SK-N-MC (cell line): ENCODE measurements at regions not wholly inside any gene's neighbourhood (a gene's known extent, or its start where the extent isn't known, plus 50 kb on each side); places are given as distances from the start of the nearest gene placed in this dataset.

ENCODE experiments used
- DNase-seq: peaks from one replicate; pipeline ENCODE4 v3.0.0-alpha.2; 2011; ENCODE audit warnings: low read depth, low spot score
- H3K27ac ChIP-seq: fragments of 200-600 bp; sonication (generic); 2 replicates; pipeline ENCODE4 v1.5.1; 2016; ENCODE audit warnings: mixed run types
- H3K36me3 ChIP-seq: fragments of 200-600 bp; sonication (generic); 2 replicates; pipeline ENCODE4 v1.6.1; 2017; ENCODE audit warnings: antibody characterized with exemption, low read length, mixed read lengths; ENCODE audit not compliant: insufficient read depth
- H3K4me3 ChIP-seq: fragments of 200-600 bp; sonication (generic); 2 replicates; pipeline ENCODE4 v1.5.1; 2016
- H3K9ac ChIP-seq: fragments of 200-600 bp; sonication (generic); 2 replicates; pipeline ENCODE4 v1.8.0; 2017; ENCODE audit warnings: mixed run types, mixed read lengths; ENCODE audit not compliant: insufficient read length
- H3K9me3 ChIP-seq: fragments of 200-600 bp; sonication (generic); 2 replicates; pipeline ENCODE4 v1.6.1; 2017; ENCODE audit warnings: low read depth, mild to moderate bottlenecking, antibody characterized with exemption, low read length, moderate library complexity, mixed read lengths
- EZH2 ChIP-seq: fragments of 200-600 bp; sonication (generic); IDR thresholded peaks from one replicate; pipeline ENCODE4 v1.6.1; 2017; ENCODE audit warnings: antibody characterized with exemption
- FOXP2 ChIP-seq: optimal IDR thresholded peaks from 2 replicates; pipeline ENCODE3; 2011; ENCODE audit warnings: mild to moderate bottlenecking, moderate library complexity; ENCODE audit not compliant: insufficient read depth; ENCODE audit errors: extremely low read length, control extremely low read depth
- POLR2AphosphoS5 ChIP-seq: IDR thresholded peaks from 2 replicates; pipeline ENCODE4 v1.6.1; 2012; ENCODE audit warnings: mild to moderate bottlenecking, low read depth, low read length, borderline replicate concordance

DNA sequence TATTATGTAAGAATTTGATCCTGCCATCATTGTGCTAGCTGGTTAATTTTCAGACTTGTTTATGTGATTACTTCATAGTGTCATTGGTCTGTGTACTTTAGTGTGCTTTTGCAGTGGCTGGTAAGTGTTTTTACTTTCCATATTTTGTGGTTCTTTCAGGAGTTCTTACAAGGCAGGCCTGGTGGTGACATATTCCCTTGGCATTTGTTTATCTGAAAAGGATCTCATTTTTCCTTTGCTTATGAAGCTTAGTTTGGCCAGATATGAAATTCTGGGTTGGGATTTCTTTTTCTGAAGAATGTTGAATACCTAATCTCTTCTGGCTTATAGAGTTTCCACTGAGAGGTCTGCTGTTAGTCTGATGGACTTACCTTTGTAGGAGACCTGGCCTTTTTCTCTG is 72.8 kb upstream of the MC4R start:
- Histone ChIP-seq H3K4me3 (no peak overlapping the region), H3K9ac (no peak overlapping the region), H3K9me3 (no peaks in the 10 kb centered on the region), H3K27ac (no peak overlapping the region), H3K36me3 (no peaks in the 10 kb centered on the region)
- no peak for TF ChIP-seq POLR2AphosphoS5
- no peak for TF ChIP-seq EZH2
- no peak for TF ChIP-seq FOXP2
- DNase-seq: no peak

DNA sequence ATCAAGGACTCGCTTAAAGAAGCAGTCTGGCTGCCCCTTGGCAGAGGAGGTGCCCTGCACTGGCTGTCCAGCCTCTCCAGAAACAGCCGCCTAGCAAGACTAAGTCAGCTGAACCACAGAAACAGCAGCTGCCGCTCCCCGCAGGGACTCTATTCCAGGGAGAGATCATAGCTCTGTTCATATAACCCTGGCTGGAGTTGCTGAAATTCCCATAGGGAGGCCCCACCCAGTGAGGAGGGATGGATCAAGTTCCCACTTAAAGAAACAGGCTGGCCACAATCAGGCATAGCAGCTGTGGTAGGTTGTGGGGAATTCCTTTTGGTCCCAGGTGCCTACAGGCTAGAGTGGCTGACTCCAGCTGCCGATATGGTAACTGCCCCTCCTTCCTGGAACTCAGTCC is 74.2 kb upstream of the MC4R start:
- DNase-seq: no peak
- TF ChIP-seq FOXP2 (no peak), POLR2AphosphoS5 (no peak), EZH2 (no peak)
- Histone ChIP-seq H3K36me3 (no peaks in the 10 kb centered on the region), H3K27ac (no peak overlapping the region), H3K9me3 (no peaks in the 10 kb centered on the region), H3K9ac (no peak overlapping the region), H3K4me3 (no peak overlapping the region)

DNA sequence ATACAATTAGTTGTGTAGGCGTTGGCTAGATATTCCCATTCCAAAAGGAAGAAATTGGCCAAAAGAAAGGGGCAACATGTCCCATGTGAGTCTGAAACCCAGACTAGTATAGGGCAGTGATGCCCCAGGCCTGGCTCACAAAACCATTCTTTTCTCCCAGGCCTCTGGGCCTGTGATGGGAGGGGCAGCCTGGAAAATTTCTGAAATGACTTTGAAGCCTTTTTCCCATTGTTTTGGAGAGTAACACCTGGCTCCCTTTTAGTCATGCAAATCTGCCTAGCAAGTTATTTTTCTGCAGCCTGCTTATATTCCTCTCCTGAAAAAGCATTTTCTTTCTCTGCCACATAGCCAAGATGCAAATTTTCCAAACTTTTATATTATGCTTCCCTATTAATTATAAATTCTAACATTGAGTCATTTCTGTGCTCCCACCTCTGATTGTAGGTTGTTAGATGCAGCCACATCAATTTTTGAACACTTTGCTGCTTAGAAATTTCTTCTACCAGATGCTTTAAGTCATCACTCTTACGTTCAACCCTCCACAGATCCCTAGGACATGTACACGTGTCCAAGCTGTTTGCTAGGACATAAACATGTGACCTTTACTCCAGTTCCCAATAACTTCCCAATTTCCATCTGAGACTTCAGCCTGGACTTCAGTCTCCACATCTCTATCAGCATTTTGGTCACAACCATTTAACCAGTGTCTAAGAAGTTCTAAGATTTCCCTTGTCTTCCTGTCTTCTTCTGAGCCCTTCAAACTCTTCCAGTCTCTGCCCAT is 76.1 kb upstream of the MC4R start:
- Histone ChIP-seq H3K36me3 (no peaks in the 10 kb centered on the region), H3K9ac (no peak overlapping the region), H3K4me3 (no peak overlapping the region), H3K9me3 (no peaks in the 10 kb centered on the region), H3K27ac (no peak overlapping the region)
- TF ChIP-seq POLR2AphosphoS5: no peak
- no peak for TF ChIP-seq FOXP2
- no peak for TF ChIP-seq EZH2
- no peak for DNase-seq

DNA sequence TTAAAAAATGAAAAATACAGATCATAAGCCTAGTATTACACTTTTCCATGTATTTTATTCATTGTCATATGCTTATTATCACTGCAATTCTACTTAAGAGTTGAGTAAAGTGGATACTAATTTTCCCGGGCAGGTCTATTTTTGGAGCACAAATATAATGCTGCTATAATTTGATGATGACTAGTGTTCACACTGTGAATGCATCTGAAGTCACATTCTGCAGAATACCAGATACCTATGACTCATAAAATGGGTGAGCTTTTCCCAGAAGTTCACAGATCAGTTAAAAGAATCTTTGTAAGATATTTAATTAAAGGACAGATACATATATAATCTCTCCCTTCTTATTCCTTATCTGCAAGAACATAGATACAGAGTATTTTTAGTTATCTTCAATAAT is 79.8 kb upstream of the MC4R start:
- no peak for TF ChIP-seq EZH2
- no peak for TF ChIP-seq FOXP2
- no peak for TF ChIP-seq POLR2AphosphoS5
- Histone ChIP-seq H3K36me3 (no peaks in the 10 kb centered on the region), H3K27ac (no peak overlapping the region), H3K9me3 (no peaks in the 10 kb centered on the region), H3K9ac (no peak overlapping the region), H3K4me3 (no peak overlapping the region)
- no peak for DNase-seq

DNA sequence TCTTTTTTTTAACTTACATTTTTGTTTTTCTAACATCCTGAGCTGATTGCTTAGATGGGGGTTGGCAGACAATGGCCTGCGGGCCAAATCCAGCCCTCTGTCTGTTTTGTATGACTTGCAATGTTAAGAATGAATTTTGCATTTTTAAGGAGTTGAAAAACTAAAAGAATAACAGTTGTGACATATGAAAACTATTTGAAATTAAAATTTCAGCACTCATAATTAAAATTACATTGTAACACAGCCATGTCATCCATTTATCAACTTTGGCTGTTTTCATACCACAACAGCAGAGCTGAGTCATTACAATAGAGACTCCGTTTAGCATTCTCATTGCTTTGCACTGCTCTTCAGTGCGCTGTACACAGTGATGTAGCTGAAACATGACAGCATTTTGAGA is 94.1 kb upstream of the MC4R start:
- no peak for DNase-seq
- Histone ChIP-seq H3K4me3 (no peak overlapping the region), H3K9me3 (no peaks in the 10 kb centered on the region), H3K9ac (no peak overlapping the region), H3K36me3 (no peaks in the 10 kb centered on the region), H3K27ac (no peak overlapping the region)
- no peak for TF ChIP-seq POLR2AphosphoS5

DNA sequence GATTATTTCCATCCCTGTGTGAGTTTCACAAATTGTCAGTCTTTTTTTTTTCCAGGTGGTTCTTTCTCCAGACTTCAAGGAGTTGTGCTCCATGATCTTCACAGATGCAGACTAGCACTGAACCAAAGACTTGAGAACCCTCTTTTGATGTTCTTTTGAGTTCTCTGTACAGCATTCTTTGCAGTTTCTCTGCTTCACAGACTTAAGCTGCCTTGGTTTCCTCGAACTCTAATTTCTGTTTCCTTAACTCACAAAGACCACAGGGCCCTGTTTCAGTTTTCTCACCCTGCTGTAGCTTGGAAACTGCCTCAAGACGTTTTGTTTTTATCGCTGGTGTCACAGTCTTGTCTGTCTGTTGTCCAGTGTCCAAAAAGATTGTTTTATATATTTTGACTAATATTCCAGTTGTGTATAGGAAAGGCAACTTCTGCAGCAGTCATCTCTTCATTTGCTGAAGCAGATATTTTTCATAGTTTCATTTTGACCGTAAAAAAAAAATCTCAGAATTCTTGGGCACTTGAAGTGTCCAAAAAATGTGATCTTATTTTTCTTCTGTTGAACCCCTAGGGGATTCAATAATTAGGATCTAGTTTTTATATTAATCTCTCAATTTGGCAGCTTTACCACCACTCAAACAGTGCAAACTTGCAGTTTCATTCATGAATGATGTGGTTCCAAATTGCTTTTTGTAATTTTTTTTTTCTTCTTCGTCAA is 97.0 kb upstream of the MC4R start:
- TF ChIP-seq FOXP2 (no peak), POLR2AphosphoS5 (no peak), EZH2 (no peak)
- H3K36me3 ChIP-seq: no peaks in the 10 kb centered on the region
- no peak for DNase-seq
- H3K4me3 ChIP-seq: no peak overlapping the region
- no peaks in the 10 kb centered on the region for H3K9me3 ChIP-seq
- H3K27ac ChIP-seq: no peak overlapping the region
- no peak overlapping the region for H3K9ac ChIP-seq

DNA sequence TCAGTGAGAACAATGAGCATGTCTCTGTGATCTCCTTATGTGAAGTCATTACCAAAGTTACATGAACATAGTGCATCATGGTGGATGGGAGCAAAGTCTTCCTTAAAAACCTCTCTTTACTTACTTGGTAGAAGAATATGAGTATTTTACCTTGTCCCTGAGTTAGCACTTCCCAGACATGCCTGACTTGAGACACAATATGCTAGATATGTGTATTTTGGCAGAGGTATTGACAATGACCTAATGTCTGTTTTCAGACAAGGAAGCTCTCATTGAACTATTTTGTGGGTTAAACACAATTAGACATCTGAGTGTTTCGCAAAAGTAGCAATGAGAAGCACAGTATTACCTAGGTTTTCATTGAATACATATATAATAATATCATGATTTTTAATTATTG is 99.1 kb upstream of the MC4R start:
- Histone ChIP-seq H3K4me3 (no peak overlapping the region), H3K9ac (no peak overlapping the region), H3K36me3 (no peaks in the 10 kb centered on the region), H3K27ac (no peak overlapping the region), H3K9me3 (no peaks in the 10 kb centered on the region)
- no peak for DNase-seq
- TF ChIP-seq EZH2: no peak
- TF ChIP-seq POLR2AphosphoS5: no peak
- no peak for TF ChIP-seq FOXP2

DNA sequence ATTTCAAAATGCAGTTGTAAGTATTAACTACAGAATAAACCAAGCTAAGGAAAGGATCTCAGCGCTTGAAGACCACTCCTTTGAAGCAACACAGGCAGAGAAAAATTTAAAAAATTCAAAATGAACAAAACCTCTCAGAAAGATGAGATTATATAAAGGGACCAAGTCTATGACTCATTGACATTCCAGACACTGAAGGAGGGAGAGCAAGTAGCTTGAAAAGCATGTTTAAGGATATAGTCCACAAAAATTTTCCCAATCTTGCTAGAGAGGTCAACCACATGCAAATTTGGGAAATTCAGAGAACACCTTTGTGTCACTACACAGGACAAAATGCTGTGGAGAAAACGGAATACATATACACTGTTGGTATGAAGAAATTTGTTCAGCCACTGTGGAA is 112.6 kb upstream of the MC4R start:
- H3K27ac ChIP-seq: no peak overlapping the region
- no peak for TF ChIP-seq FOXP2
- H3K36me3 ChIP-seq: no peaks in the 10 kb centered on the region
- no peak overlapping the region for H3K4me3 ChIP-seq
- H3K9me3 ChIP-seq: no peaks in the 10 kb centered on the region
- no peak for DNase-seq
- no peak overlapping the region for H3K9ac ChIP-seq

DNA sequence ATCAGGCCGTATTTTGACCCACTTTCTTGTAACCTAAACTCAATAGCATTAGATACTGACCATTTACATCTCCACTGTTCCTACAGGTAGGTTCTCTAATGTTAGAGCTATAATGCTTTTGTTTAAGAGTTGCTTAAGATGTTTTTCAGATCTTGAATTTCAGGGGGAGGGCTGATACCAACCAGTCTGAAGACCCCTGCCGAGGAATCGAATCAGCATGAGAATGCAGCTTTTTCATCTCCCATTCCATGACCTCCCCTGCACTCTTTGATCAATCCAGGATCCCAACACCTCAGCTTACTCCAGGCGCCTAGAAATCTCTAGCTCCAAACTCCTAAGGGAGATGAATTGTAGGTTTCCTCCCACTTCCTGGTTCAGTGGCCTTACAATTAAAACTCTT is 120.5 kb upstream of the MC4R start:
- TF ChIP-seq EZH2 (no peak), FOXP2 (no peak), POLR2AphosphoS5 (no peak)
- Histone ChIP-seq H3K4me3 (no peak overlapping the region), H3K36me3 (no peaks in the 10 kb centered on the region), H3K9me3 (no peaks in the 10 kb centered on the region), H3K9ac (no peak overlapping the region), H3K27ac (no peak overlapping the region)
- no peak for DNase-seq
